GM18498 (cell line): ENCODE measurements at regions not wholly inside any gene's neighbourhood (a gene's known extent, or its start where the extent isn't known, plus 50 kb on each side); places are given as distances from the start of the nearest gene placed in this dataset.
"Not testable (repeated sequence)": the region's sequence is repeated elsewhere in the genome, so short reads cannot be mapped to it uniquely, and the experiment has no call there.

ENCODE experiments used
- ATAC-seq: cut with Tn5 transposase; IDR thresholded peaks from one replicate; pipeline ENCODE4 v1.9.1; 2021; ENCODE audit warnings: mild to moderate bottlenecking, moderate library complexity; ENCODE audit not compliant: unreplicated experiment

GRCh38 chr2:144027593-144027992, 492.3 kb downstream of the ZEB2 start:
- ATAC-seq: no peak

GRCh38 chr2:144026753-144027152, 493.2 kb downstream of the ZEB2 start:
- no peak for ATAC-seq

GRCh38 chr2:144020047-144020446, 499.9 kb downstream of the ZEB2 start:
- ATAC-seq: no peak

- ATAC-seq: no peak
These were observed 504.2 kb downstream of the ZEB2 start for GRCh38 chr2:144015655-144016245.

- ATAC-seq: no peak
These were observed 504.9 kb downstream of the ZEB2 start for GRCh38 chr2:144015036-144015435.

- no peak for ATAC-seq
These were observed 505.8 kb downstream of the ZEB2 start for GRCh38 chr2:144014103-144014502.

- no peak for ATAC-seq
These were observed 507.6 kb downstream of the ZEB2 start for GRCh38 chr2:144012304-144012703.

- peak; percentile 64 for ATAC-seq
These were observed 508.4 kb downstream of the ZEB2 start for GRCh38 chr2:144011553-144011952.

GRCh38 chr2:144011098-144011497, 508.8 kb downstream of the ZEB2 start:
- ATAC-seq: peak; percentile 21

- no peak for ATAC-seq
These were observed 509.7 kb downstream of the ZEB2 start for GRCh38 chr2:144010096-144010836.

GRCh38 chr2:144006139-144006538, 513.8 kb downstream of the ZEB2 start:
- ATAC-seq: no peak

- no peak for ATAC-seq
These were observed 515.2 kb downstream of the ZEB2 start for GRCh38 chr2:144004742-144005141.

- ATAC-seq: no peak
These were observed 516.4 kb downstream of the ZEB2 start for GRCh38 chr2:144003460-144004075.

GRCh38 chr2:143996974-143997373, 522.9 kb downstream of the ZEB2 start:
- no peak for ATAC-seq

- ATAC-seq: no peak
These were observed 525.0 kb downstream of the ZEB2 start for GRCh38 chr2:143994961-143995360.

GRCh38 chr2:143991596-143991995, 528.3 kb downstream of the ZEB2 start:
- not testable (repeated sequence) for ATAC-seq

- ATAC-seq: no peak
These were observed 531.8 kb downstream of the ZEB2 start for GRCh38 chr2:143988082-143988481.

- ATAC-seq: no peak
These were observed 538.5 kb downstream of the ZEB2 start for GRCh38 chr2:143981428-143981827.

GRCh38 chr2:143977356-143977755, 542.6 kb downstream of the ZEB2 start:
- ATAC-seq: no peak

- no peak for ATAC-seq
These were observed 544.7 kb downstream of the ZEB2 start for GRCh38 chr2:143975216-143975615.

- no peak for ATAC-seq
These were observed 545.7 kb downstream of the ZEB2 start for GRCh38 chr2:143974262-143974661.

- no peak for ATAC-seq
These were observed 551.1 kb downstream of the ZEB2 start for GRCh38 chr2:143968860-143969259.
